ENCODE measurements at regions not wholly inside any gene's neighbourhood (a gene's known extent, or its start where the extent isn't known, plus 50 kb on each side); places are given as distances from the start of the nearest gene placed in this dataset.
A peak's percentile ranks its signal among the peaks of the same experiment; 100 is the strongest.
"Not testable (repeated sequence)": the region's sequence is repeated elsewhere in the genome, so short reads cannot be mapped to it uniquely, and the experiment has no call there.

DNA sequence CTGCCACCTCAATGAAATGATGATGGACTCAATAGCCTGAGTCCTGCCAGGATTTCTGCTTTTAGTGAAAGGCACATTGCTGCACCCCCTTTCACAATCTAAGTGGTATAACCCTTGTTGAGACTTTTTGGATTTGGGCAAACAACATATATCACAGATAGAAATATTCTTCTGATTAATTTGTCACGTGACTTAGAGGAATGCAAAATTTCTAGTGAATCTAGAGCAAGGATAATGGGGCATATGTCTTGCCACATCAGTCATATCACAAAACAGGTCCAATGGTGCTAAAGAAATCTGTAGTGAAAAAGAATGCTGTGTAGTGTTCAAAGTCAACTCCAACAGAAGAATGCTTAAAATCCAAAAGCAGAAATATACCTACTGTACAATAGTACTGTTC lies 1386.3 kb downstream of the LRFN5 start:
- H3K4me3 Mint-ChIP-seq = no peak overlapping the region
- H3K27ac Mint-ChIP-seq = no peak overlapping the region
- DNase-seq = no peak
- H3K27me3 Mint-ChIP-seq (ENCODE audit: low read depth, poor library complexity) = no peaks in the 10 kb centered on the region
- no peaks in the 10 kb centered on the region for H3K36me3 Mint-ChIP-seq (ENCODE audit: low read depth)
- no peak for TF ChIP-seq CTCF (IDR thresholded peaks at IDR 0.05)
- H3K4me1 Mint-ChIP-seq = no peaks in the 10 kb centered on the region
- H3K9me3 Mint-ChIP-seq = peaks cover 4% of the 10 kb centered on the region

DNA sequence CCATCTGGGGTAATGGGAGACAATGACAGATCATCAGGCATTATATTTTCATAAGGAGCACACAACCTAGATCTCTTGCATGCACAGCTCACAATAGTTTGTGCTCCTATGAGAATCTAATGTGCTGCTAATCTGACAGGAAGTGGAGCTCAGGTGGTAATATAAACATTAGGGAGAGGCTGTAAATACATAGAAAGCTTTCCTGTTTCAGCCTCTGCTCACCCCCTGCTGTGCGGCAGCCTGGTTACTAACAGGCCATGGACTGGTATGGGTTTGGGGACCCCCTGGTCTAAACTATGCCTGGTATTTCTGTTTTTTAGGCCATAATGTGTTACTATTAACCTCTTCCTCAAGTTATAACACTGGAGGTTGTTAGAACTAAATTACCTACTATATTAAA lies 1373.7 kb downstream of the LRFN5 start:
- Mint-ChIP-seq H3K36me3 (ENCODE audit: low read depth) (no peaks in the 10 kb centered on the region), H3K27ac (no peak overlapping the region), H3K9me3 (peaks cover 18% of the 10 kb centered on the region), H3K27me3 (ENCODE audit: low read depth, poor library complexity) (no peaks in the 10 kb centered on the region), H3K4me3 (no peak overlapping the region), H3K4me1 (no peaks in the 10 kb centered on the region)
- peak; percentile 6 for DNase-seq
- no peak for TF ChIP-seq CTCF (IDR thresholded peaks at IDR 0.05)

- H3K36me3 Mint-ChIP-seq (ENCODE audit: low read depth); H3K4me3 Mint-ChIP-seq; H3K4me1 Mint-ChIP-seq; H3K27me3 Mint-ChIP-seq (ENCODE audit: low read depth, poor library complexity); H3K27ac Mint-ChIP-seq; DNase-seq: not testable (repeated sequence)
- peaks cover 20% of the 10 kb centered on the region for H3K9me3 Mint-ChIP-seq
Measured at GRCh38 chr14:42973171-42973570, 1366.5 kb downstream of the LRFN5 start.

DNA sequence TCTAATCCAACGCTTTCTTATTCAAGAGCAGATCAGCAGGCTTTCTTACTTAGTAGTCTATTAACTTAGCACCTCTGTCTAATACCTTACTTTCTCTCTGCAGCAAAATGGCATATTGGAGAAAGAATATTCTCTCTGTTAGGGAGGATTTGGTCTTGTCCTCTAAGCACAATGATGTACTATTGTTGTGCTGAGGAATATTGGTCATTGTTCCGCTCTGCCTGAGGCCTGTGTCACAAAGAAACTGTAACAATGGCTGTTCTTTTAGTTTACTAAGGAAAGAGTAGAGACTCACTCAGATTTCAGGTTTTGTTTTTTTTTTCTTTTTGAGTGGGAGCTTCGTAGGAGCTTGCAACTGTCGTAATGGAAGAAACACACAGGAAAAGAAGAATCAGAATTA lies 1358.8 kb downstream of the LRFN5 start:
- H3K36me3 Mint-ChIP-seq (ENCODE audit: low read depth) = no peaks in the 10 kb centered on the region
- H3K27ac Mint-ChIP-seq = no peak overlapping the region

DNA sequence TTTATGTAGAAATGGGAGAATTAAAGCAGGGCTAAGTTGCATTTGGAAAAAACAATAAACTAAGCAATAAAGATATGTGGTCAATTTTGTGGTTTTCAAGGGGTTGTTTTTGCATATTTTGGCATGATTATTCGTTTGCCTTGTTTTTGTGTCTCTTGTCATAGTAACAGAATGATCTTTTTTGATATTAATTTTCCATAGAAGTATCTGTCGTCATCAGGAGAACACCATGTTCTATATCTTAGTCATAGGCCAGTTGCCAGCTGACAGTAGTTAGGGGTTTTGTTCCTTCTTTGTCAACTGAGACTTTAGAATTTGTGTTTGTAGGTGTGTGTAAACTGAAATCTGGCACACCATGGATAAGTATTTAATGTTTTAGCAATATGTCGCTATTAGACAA lies 1354.8 kb downstream of the LRFN5 start:
- no peak overlapping the region for H3K27ac Mint-ChIP-seq
- no peaks in the 10 kb centered on the region for H3K4me1 Mint-ChIP-seq
- no peak for TF ChIP-seq CTCF (IDR thresholded peaks at IDR 0.05)
- no peaks in the 10 kb centered on the region for H3K36me3 Mint-ChIP-seq (ENCODE audit: low read depth)
- no peak overlapping the region for H3K4me3 Mint-ChIP-seq
- H3K27me3 Mint-ChIP-seq (ENCODE audit: low read depth, poor library complexity) = no peaks in the 10 kb centered on the region
- H3K9me3 Mint-ChIP-seq = peaks cover 9% of the 10 kb centered on the region
- DNase-seq = no peak

More for the DNA sequence above, 1358.8 kb downstream of the LRFN5 start:
- peaks cover 2% of the 10 kb centered on the region for H3K9me3 Mint-ChIP-seq
- no peaks in the 10 kb centered on the region for H3K27me3 Mint-ChIP-seq (ENCODE audit: low read depth, poor library complexity)
- no peak for TF ChIP-seq CTCF (IDR thresholded peaks at IDR 0.05)
- no peak for DNase-seq
- H3K4me3 Mint-ChIP-seq = no peak overlapping the region
- no peaks in the 10 kb centered on the region for H3K4me1 Mint-ChIP-seq

DNA sequence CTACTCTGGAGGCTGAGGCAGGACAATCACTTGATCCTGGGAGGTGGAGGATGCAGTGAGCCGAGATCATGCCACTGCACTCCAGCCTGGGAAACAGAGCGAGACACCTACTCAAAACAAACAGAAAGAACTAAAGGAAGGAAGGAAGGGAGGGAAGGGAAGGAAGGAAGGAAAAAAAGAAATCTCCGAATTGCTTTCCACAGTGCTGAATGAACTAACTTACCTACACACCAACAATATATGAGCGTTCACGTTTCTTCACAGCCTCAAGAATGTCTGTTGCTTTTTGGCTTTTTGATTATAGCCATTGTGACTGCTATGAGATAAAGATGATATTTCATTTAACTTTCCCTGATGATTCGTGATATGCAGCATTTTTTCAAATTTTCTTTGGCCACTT lies 1343.7 kb downstream of the LRFN5 start:
- no peak for DNase-seq
- H3K9me3 Mint-ChIP-seq = peaks cover 21% of the 10 kb centered on the region
- no peaks in the 10 kb centered on the region for H3K4me1 Mint-ChIP-seq
- TF ChIP-seq CTCF (IDR thresholded peaks at IDR 0.05) = no peak
- H3K27me3 Mint-ChIP-seq (ENCODE audit: low read depth, poor library complexity) = no peaks in the 10 kb centered on the region
- no peak overlapping the region for H3K27ac Mint-ChIP-seq
- no peaks in the 10 kb centered on the region for H3K36me3 Mint-ChIP-seq (ENCODE audit: low read depth)
- H3K4me3 Mint-ChIP-seq = no peak overlapping the region

Data from nephron progenitor cell (in vitro differentiated cells).